HL-60/S4 (cell line): ENCODE measurements at regions not wholly inside any gene's neighbourhood (a gene's known extent, or its start where the extent isn't known, plus 50 kb on each side); places are given as distances from the start of the nearest gene placed in this dataset.

ENCODE experiments used
- in situ Hi-C: fragments of 300-500 bp; cut with MboI; formaldehyde crosslinking; loops from 2 replicates; pipeline ENCODE4 v1.14.3; 2022; ENCODE audit warnings: low sequenced_read_pairs

- in situ Hi-C loops, result no loop called here
Measured at GRCh38 chr18:39991696-39992265, 1963.3 kb upstream of the PIK3C3 start.

GRCh38 chr18:39990540-39990939, 1964.5 kb upstream of the PIK3C3 start:
- in situ Hi-C loops, result no loop called here

GRCh38 chr18:39976771-39977170, 1978.3 kb upstream of the PIK3C3 start:
- in situ Hi-C loops, result no loop called here

- in situ Hi-C loops, result no loop called here
Measured at GRCh38 chr18:39972521-39972920, 1982.5 kb upstream of the PIK3C3 start.

- in situ Hi-C loops, result no loop called here
Measured at GRCh38 chr18:39969803-39970494, 1985.1 kb upstream of the PIK3C3 start.

DNA sequence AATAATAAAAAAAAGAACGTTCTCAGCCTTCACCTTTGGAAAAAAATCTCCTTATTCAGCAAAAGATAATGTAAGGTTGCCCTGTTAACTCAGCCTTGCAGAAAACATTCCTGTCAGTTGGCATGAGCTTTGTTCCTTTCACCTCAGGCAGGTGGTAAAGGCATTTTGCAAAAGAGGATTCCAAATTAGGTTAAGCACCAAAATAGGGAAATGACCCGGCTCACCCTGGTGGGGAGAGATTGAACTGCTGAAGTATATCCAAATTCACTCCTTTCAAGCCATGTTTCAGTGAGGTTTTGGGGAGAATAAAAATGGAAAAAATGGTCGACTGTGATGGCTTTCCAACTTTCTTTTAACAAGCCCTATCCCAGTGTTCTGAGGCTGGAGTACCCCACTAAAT, 1988.8 kb upstream of the PIK3C3 start:
- in situ Hi-C loops, result no loop called here

DNA sequence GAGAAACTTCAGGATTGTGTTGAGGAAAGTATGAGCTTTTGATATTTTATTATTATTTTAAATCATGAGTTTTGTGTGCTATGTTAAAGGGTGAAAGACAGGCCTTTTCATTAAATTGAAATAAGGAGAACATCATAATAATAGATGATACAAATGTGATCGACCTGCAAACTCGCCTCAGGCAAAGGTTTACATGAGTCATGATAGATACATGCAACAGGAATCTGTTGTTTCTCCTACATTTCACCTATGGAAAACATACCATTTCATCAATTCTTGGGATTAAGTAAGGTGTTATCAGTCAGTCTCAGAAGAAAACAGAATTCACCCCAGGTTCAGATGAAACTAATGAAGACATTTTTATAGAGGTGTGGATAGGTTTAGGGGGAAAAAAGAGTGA, 1992.5 kb upstream of the PIK3C3 start:
- in situ Hi-C loops, result no loop called here

DNA sequence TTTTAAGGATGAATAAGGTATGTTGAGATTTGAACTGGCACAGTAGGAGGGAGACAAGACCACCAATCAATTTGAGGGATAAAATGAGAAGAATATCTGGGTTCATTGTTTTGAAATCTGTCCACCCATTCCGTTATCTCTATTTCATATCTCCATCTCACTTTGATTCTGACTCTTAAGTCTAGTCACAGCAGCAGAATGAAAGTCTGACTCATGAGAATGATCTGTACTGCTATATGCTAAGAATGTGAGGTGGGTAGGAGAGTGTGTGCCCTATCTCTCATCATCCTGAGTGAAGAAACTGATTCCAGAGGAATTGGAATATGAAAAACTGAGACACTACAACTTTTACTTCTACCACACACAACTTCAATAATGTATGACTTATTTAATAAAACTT, 1994.5 kb upstream of the PIK3C3 start:
- in situ Hi-C loops, result no loop called here

DNA sequence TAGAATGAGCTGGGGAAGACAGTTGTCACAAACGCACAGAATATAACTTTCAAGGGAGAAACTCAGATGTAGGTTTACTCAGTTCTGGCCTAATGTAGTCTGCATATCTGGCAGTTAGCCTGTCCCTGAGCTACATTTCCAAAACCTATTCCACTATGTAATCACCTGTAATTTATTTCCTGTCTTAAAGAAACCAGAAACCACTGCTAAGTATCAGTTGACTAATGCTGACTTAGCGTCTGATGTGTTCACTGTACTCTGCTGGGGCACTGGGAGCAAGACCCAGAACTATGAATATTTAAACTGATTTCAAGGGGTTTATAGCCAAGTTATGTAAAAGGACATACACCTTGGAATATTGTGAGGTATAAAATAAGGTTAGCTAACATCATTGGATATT, 1995.2 kb upstream of the PIK3C3 start:
- in situ Hi-C loops, result no loop called here

GRCh38 chr18:39958876-39959275, 1996.2 kb upstream of the PIK3C3 start:
- in situ Hi-C loops, result no loop called here

DNA sequence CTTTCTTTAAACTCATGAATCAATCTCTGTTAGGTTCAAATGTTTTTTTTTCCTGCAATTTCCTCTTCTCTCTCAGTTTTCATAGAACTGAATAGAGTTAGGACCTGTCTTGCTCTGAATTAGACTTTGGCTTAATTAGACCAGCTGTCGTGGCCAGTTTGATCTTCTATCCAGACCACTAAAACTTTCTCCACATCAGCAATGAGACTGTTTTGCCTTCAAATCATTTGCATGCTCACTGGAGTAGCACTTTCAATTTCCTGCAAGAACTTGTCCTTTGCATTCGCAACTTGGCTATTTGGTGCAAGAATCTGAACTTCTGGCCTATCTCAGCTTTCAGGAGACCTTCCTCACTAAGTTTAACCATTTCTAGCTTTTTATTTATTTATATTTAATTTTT, 2002.2 kb upstream of the PIK3C3 start:
- in situ Hi-C loops, result no loop called here

DNA sequence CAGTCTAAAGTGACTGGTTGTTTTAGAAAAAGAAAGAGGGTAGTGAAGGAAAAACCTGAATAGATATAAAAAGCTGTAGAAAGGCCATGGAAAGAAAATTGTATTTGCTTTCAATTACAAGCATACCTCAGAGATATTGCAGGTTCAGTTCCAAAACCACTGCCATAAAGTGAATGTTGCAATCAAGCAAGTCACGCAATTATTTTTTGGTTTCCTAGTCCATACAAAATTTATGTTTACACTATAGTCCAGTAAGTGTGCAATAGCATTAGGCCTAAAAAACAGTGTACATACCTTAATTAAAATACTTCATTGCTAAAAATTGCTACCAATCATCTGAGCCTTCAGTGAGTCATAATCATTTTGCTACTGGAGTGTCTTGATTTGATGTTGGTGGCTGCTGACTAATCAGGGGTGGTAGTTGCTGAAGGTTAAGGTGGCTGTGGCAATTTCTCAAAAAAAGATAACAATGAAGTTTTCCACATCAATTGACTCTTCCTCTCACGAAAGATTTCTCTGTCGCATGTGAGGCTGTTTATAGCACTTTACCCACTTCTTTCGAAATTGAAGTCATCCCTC, 2003.8 kb upstream of the PIK3C3 start:
- in situ Hi-C loops, result no loop called here

DNA sequence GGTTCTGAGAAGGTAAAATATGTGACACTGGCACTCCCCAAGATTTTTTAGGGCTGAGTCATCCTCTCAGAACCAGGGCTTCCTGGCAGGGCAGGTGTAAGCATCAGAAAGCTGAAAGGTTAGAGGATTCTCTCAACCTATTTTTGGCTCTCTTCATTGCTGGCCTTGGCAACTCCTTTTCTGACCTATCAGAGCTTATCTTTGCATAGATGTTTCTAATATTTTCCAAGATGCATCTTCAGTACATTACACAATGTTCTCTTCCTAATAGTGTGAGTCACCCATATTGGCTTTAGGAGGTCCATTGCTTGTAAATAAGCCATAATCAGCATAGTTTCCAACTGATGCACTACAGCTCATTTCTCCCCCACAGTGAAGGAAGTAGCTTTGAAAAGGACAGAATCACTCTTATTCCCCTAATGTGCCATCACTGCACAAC, 2008.4 kb upstream of the PIK3C3 start:
- in situ Hi-C loops, result no loop called here

DNA sequence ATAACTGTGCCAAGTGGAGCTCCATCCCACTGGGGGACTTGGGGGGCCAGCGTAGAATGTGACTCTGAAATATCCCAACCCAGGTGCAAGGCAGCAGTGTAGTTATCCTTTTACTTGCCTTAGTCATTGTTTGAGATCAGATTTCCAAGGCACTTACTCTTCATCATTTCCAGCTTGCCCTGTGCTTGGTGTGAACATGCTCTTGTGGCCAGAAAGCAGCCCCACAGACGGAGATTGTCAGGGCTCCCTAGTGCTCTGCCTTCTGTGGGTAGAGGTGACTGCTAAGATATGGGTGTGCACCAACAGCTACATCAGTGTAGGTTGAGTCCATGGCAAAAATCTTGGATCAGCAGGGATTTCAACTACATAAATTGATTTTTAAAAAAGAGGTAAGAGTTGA, 2010.0 kb upstream of the PIK3C3 start:
- in situ Hi-C loops, result no loop called here

DNA sequence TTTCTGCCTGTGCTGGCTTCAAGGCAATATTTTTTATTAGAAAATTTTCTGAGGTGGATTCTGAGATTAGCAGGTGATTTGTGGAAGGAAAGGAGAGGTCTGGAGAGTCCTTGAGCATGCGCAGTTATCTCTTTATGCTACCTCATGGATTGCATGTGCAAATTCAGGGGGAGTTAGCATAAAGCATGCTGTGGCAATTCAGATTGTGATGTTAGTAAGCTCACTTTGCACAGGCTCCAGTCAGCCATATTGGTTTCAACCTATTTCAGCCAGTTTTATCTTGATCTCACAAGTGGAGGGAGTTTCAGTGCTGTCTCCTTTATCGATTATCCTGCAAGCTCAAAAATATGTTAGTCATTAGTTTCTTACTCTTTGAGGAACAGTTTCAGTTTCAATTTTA, 2012.3 kb upstream of the PIK3C3 start:
- in situ Hi-C loops, result no loop called here

DNA sequence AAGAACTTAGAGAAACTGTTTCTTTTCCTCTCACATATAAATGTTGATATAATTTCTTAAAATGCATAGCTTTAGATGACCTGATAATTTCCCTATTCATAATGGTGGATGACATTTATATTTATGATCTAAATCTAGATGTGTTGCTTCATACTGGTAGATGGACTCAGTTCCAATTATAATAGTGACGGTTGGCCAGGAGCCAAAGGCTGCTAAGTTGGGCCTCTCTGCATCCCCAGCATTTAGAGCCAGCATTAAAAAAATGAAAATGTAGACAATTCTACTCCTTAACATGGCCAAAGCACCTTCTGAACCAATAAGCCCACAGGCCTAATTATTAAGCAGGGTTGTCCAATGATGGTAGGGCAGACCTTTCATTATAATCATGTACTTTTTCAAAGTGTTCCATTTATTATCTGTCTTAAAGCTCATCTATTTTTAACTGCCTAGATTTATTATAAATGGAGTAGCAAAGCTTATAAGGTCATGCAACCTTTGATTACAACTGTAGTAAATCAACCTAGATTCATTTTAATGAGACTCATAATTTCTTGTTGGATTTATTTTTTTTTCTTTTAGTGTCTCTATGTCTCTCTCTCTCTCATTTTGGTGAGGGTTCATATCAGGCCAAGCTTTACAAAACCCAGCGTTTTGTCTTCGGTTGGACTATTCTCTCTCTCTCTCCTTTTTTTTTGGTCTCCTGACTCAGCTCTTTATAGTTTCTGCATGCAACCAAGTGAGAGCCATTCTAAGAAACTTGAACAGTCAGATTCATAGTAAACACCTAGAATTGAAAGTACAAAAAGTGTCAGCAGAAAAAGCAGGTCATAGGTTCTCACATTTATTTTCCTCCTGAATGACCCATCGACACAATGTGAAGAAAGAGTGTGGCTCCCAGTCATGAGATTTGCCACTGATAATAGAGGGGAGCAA, 2016.1 kb upstream of the PIK3C3 start:
- in situ Hi-C loops, result no loop called here

DNA sequence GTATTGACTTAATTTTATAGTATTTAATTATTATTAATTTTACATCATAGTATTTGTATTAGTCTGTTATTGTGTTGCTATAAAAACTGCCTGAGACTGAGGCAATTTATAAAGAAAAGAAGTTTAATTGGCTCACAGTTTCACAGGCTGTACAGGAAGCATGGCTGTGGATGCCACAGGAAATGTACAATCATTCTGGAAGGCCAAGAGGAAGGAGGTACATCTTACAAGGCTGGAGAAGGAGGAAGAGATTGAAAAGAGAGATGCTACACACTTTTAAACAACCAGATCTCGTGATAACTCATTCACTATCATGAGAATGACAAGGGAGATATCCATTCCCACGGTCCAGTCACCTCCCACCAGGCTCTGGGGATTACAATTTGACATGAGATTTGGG, 2019.4 kb upstream of the PIK3C3 start:
- in situ Hi-C loops, result no loop called here

DNA sequence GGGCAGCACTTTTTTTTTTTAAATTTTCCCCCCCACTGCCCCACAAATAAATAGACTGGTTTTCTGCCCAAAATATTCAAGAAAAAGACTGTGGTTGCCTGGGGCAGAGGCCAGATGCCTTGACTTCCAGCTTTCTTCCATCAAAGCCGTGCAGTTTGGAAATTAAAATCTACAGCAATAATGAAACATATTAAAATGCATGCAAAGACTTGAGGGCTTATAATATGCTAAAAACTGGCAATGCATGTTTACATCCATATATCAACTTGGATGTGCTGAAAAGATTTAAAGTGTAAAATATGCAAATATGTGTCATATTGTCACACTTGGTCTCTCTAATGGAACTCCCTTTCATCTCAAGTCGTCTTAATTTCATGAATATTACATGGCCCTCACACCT, 2036.2 kb upstream of the PIK3C3 start:
- in situ Hi-C loops, result no loop called here

- in situ Hi-C loops, result no loop called here
Measured at GRCh38 chr18:39913672-39914366, 2041.2 kb upstream of the PIK3C3 start.

DNA sequence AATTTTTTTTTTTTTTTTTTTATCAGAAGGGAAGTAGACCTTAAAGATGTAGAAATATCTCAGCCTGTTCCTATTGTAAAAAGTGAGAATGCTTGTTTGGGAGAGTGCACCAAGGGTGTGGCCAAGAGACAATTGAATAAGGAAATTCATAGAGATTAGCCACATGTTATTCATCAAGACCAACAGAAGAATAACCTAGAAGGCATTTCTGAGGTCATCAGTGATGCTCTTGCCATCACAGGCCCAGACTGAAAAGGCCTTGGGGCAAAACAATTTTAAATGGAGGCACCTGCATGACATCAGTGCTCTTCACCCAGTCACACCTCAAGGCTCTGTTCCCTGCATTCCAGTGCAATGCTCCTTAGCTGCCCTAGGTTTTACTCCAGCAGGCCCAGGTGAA, 2043.3 kb upstream of the PIK3C3 start:
- in situ Hi-C loops, result no loop called here

GRCh38 chr18:39909706-39910105, 2045.3 kb upstream of the PIK3C3 start:
- in situ Hi-C loops, result no loop called here
